B cell (primary cell): ENCODE measurements at regions not wholly inside any gene's neighbourhood (a gene's known extent, or its start where the extent isn't known, plus 50 kb on each side); places are given as distances from the start of the nearest gene placed in this dataset.
A peak's percentile ranks its signal among the peaks of the same experiment; 100 is the strongest.
"Not testable (repeated sequence)": the region's sequence is repeated elsewhere in the genome, so short reads cannot be mapped to it uniquely, and the experiment has no call there.

Experiments
- ATAC-seq: fragments of 200-7000 bp; cut with Tn5 transposase; one replicate; pipeline ENCODE4 v1.10.0; 2021; ENCODE audit warnings: low read depth, mild to moderate bottlenecking, moderate number of reproducible peaks, moderate library complexity
- CTCF ChIA-PET: fragments of 350-600 bp; sonication (Branson Sonifier 250); formaldehyde crosslinking; loops from one replicate; lab custom pipeline; 2021; ENCODE audit warnings: antibody characterized with exemption, inconsistent platforms; lab: Charles Lee
- POLR2A ChIA-PET: fragments of 350-600 bp; sonication (Branson Sonifier 250); formaldehyde crosslinking; loops from one replicate; lab custom pipeline; 2021; ENCODE audit warnings: antibody characterized with exemption; lab: Charles Lee
- DNase-seq: peaks from one replicate; pipeline ENCODE4 v3.0.0; 2013
- H2AFZ ChIP-seq: 2 replicates; pipeline ENCODE4 v1.6.1; 2012; ENCODE audit warnings: mild to moderate bottlenecking, low read depth, low read length; ENCODE audit not compliant: insufficient read depth, poor library complexity, severe bottlenecking
- H3K27ac ChIP-seq, 2 donors: 1 replicate in 1 of 2; 2 replicates in 1 of 2; pipeline ENCODE4 v1.5.1; 2012 to 2013; ENCODE audit warnings: low read length in 2 of 2, mild to moderate bottlenecking in 2 of 2, moderate library complexity in 1 of 2
- H3K27me3 ChIP-seq, 4 experiments: fragments of 200-600 bp in 1 of 4; sonication (generic) in 1 of 4; replicated peaks in 1 of 4; 1 replicate in 2 of 4; 2 replicates in 2 of 4; pipeline versions ENCODE4 v1.6.1 to v1.7.0; 2013 to 2016; ENCODE audit warnings: low read length in 3 of 4, mild to moderate bottlenecking in 2 of 4, mixed read lengths in 1 of 4, moderate library complexity in 1 of 4; ENCODE audit not compliant: insufficient read depth in 4 of 4, control insufficient read depth in 3 of 4; ENCODE audit errors: control extremely low read depth in 1 of 4
- H3K36me3 ChIP-seq, 2 experiments: replicated peaks in 1 of 2; 1 replicate in 1 of 2; 2 replicates in 1 of 2; pipeline versions ENCODE4 v1.6.1 to v1.7.1; 2013; ENCODE audit warnings: low read length in 1 of 2; ENCODE audit not compliant: insufficient read depth in 2 of 2, control insufficient read depth in 1 of 2; ENCODE audit errors: control extremely low read depth in 1 of 2, extremely low read depth in 1 of 2
- H3K4me1 ChIP-seq, 2 donors: fragments of 200-600 bp in 1 of 2; sonication (generic) in 1 of 2; 1 replicate in 1 of 2; 2 replicates in 1 of 2; pipeline versions ENCODE4 v1.5.1 to v1.6.1; 2013 to 2017; ENCODE audit warnings: low read length in 2 of 2; ENCODE audit not compliant: control insufficient read depth in 2 of 2, insufficient read depth in 2 of 2
- H3K4me2 ChIP-seq: replicated peaks from 2 replicates; pipeline ENCODE3; 2012; ENCODE audit warnings: mild to moderate bottlenecking, low read depth, low read length; ENCODE audit not compliant: poor library complexity, severe bottlenecking
- H3K4me3 ChIP-seq, 5 experiments: fragments of 200-600 bp in 1 of 5; sonication (generic) in 1 of 5; 1 replicate in 3 of 5; 2 replicates in 2 of 5; pipeline versions ENCODE4 v1.5.1 to v1.7.0; 2011 to 2016; ENCODE audit warnings: low read length in 4 of 5, mild to moderate bottlenecking in 4 of 5, low read depth in 2 of 5, control low read depth in 1 of 5, moderate library complexity in 1 of 5; ENCODE audit not compliant: insufficient read depth in 1 of 5; ENCODE audit errors: control extremely low read depth in 1 of 5, extremely low read depth in 1 of 5
- H3K79me2 ChIP-seq: fragments of 200-600 bp; sonication (generic); one replicate; pipeline ENCODE4 v1.6.0; 2016; ENCODE audit warnings: low read length; ENCODE audit not compliant: control insufficient read depth, insufficient read depth
- H3K9ac ChIP-seq: fragments of 200-600 bp; sonication (generic); 2 replicates; pipeline ENCODE4 v1.6.1; 2017; ENCODE audit warnings: mild to moderate bottlenecking, low read length, moderate library complexity
- H3K9me3 ChIP-seq, 3 donors: one replicate each; pipeline versions ENCODE4 v1.6.1 to v1.7.1; 2013; ENCODE audit warnings: low read length in 2 of 3; ENCODE audit not compliant: control insufficient read depth in 2 of 3, insufficient read depth in 1 of 3; ENCODE audit errors: control extremely low read depth in 1 of 3
- H4K20me1 ChIP-seq: 2 replicates; pipeline ENCODE4 v1.6.0; 2012; ENCODE audit warnings: mild to moderate bottlenecking, low read length; ENCODE audit not compliant: insufficient read depth, control insufficient read depth, poor library complexity, severe bottlenecking
- H3K27ac Mint-ChIP-seq: one replicate; pipeline ENCODE4 v1.8.0; 2021; ENCODE audit warnings: mixed read lengths
- H3K27me3 Mint-ChIP-seq: one replicate; pipeline ENCODE4 v1.8.0; 2021; ENCODE audit warnings: mixed read lengths
- H3K4me1 Mint-ChIP-seq: one replicate; pipeline ENCODE4 v1.8.0; 2021; ENCODE audit warnings: mixed read lengths
- H3K4me3 Mint-ChIP-seq: one replicate; pipeline ENCODE4 v1.8.0; 2021; ENCODE audit warnings: mixed read lengths
- H3K9me3 Mint-ChIP-seq: one replicate; pipeline ENCODE4 v1.8.0; 2022; ENCODE audit warnings: mixed read lengths; ENCODE audit not compliant: insufficient read depth
- whole genome bisulfite sequencing: methylation state at CpG from one replicate; pipeline ENCODE4 v1.1.5; 2013; ENCODE audit warnings: missing lambda C conversion rate; ENCODE audit not compliant: insufficient coverage; 5-methylcytosine and 5-hydroxymethylcytosine counted together
- intact Hi-C: fragments of 100-400 bp; cut with micrococcal nuclease; formaldehyde crosslinking; loops from one replicate; pipeline ENCODE4 v1.10.0; 2022

DNA sequence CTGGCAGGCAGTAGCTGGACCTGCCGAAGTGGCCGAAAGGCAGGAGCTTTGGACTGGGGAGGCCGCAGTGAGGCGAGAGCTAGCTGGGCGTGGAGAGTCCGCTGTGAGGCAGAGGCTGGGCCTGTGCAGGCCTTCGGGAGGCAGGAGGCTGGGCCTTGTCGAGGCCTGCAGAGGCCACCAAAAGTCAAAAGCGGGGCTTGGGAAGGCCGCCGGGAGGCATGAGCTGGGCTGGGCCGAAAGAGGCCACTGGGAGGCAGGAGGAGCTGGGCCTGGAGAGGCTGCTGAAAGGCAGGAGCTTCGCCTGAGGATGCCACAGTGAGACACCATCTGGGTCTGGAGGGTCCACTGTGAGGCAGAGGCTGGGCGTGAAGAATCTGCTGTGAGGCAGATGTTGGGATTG, 105.8 kb upstream of the TP53BP2 start:
- H3K79me2 ChIP-seq, H3K9ac ChIP-seq, POLR2A ChIA-PET, H3K4me3 Mint-ChIP-seq, H3K36me3 ChIP-seq, H3K27me3 ChIP-seq, H3K4me1 ChIP-seq, H3K9me3 Mint-ChIP-seq, H3K4me3 ChIP-seq, DNase-seq, H4K20me1 ChIP-seq, H3K4me2 ChIP-seq, H3K9me3 ChIP-seq, CTCF ChIA-PET, H2AFZ ChIP-seq, H3K27me3 Mint-ChIP-seq, H3K27ac Mint-ChIP-seq, H3K4me1 Mint-ChIP-seq, ATAC-seq, H3K27ac ChIP-seq, intact Hi-C loops: not testable (repeated sequence)
- WGBS: 92% methylated on average over 8 of the region's 14 CpGs

DNA sequence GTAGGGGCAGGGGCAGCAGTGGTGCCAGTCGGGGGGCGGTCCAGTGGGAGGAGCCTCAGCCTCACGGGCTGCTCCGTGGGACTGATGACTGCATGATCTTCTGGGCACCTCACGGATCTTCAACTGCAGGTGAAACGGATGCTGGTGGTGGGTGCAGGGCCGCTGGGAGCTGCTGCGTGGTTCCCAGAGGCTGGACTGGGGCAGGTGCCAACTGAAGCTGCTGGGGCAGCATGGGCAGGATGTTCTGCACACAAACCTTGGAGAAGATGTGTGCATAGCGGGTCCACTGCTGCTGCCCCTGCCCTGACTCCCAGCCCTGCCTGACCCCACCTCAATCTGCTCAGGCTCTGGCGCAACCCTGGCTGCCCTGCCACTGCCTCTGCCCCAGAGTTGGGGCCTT, 104.2 kb upstream of the TP53BP2 start:
- H3K27me3 ChIP-seq, H3K27me3 Mint-ChIP-seq, H3K9me3 ChIP-seq, H3K4me3 Mint-ChIP-seq, H3K36me3 ChIP-seq, H3K4me3 ChIP-seq, H3K4me1 ChIP-seq, ATAC-seq, H3K4me2 ChIP-seq, H2AFZ ChIP-seq, CTCF ChIA-PET, DNase-seq, H4K20me1 ChIP-seq, H3K4me1 Mint-ChIP-seq, H3K79me2 ChIP-seq, H3K9ac ChIP-seq, H3K27ac Mint-ChIP-seq, intact Hi-C loops, H3K27ac ChIP-seq, POLR2A ChIA-PET, H3K9me3 Mint-ChIP-seq: not testable (repeated sequence)
- 83% methylated on average over 4 of the region's 10 CpGs for WGBS

DNA sequence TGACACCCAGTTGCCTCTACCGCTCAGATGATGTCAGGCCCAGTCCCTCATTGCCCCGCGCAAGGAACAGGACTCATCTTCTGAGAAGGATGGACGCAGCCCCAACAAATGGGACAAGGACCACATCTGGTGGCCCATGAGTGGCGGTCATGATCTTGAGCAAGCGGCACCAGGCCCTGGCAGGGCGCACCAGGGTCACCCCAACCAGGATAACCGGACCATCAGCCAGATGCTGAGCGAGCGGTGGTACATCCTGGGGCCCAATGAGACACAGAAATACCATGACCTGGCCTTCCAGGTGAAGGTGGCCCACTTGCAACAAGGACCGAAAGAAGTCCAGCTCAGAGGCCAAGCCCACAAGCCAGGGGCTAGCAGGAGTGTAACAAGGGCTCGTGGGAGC, 102.3 kb upstream of the TP53BP2 start:
- intact Hi-C loops, POLR2A ChIA-PET: not testable (repeated sequence)

DNA sequence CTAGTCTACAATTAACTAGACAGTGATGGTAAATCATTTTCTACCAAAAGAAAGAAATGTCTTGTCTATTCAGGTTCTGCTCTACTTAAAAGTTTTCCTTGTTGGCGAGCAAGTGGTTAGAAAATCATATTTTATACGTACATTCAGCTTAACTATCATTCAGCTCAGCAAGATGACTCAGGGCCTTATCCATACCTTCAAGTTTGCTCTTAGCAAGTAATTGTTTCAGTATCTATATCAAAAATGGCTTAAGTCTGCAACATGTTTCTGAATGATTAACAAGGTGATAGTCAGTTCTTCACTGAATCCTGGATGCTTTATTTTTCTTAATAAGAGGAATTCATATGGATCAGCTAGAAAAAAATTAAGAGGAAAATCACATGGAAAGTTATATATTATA, 90.8 kb upstream of the TP53BP2 start:
- POLR2A ChIA-PET: not testable (repeated sequence)
- WGBS: no CpG with 5 or more reads among the region's 2 CpGs

More for the DNA sequence above, 102.3 kb upstream of the TP53BP2 start:
- H3K4me1 ChIP-seq, H3K4me3 Mint-ChIP-seq, H3K27ac Mint-ChIP-seq, H3K27me3 Mint-ChIP-seq, H3K36me3 ChIP-seq, H3K4me1 Mint-ChIP-seq, H3K9me3 Mint-ChIP-seq, H3K9ac ChIP-seq, ATAC-seq, H3K4me3 ChIP-seq, CTCF ChIA-PET, H4K20me1 ChIP-seq, H3K27ac ChIP-seq, H3K4me2 ChIP-seq, H2AFZ ChIP-seq, H3K9me3 ChIP-seq, H3K79me2 ChIP-seq, H3K27me3 ChIP-seq: not testable (repeated sequence)
- DNase-seq: peak; percentile 3
- 92% methylated on average over 10 of the region's 12 CpGs for WGBS

More for the DNA sequence above, 90.8 kb upstream of the TP53BP2 start:
- H3K27ac ChIP-seq, H3K79me2 ChIP-seq, H3K27ac Mint-ChIP-seq, H3K27me3 Mint-ChIP-seq, ATAC-seq, H3K9me3 ChIP-seq, H3K9me3 Mint-ChIP-seq, H3K4me3 Mint-ChIP-seq, H4K20me1 ChIP-seq, H3K4me1 ChIP-seq, H3K27me3 ChIP-seq, H3K9ac ChIP-seq, intact Hi-C loops, DNase-seq, H3K4me3 ChIP-seq, H3K36me3 ChIP-seq, H3K4me2 ChIP-seq, CTCF ChIA-PET, H2AFZ ChIP-seq, H3K4me1 Mint-ChIP-seq: not testable (repeated sequence)
